Gastroesophageal sphincter (tissue), 4 donors: ENCODE measurements at regions not wholly inside any gene's neighbourhood (a gene's known extent, or its start where the extent isn't known, plus 50 kb on each side); places are given as distances from the start of the nearest gene placed in this dataset.

Experiments used
- ATAC-seq: fragments of 150-250 bp; one replicate; pipeline ENCODE4 v1.9.1; 2016; ENCODE audit warnings: mild to moderate bottlenecking, moderate library complexity
- H3K27ac ChIP-seq, 4 donors: fragments of 200-600 bp; sonication (generic) in 3 of 4; 1 replicate in 3 of 4; 2 replicates in 1 of 4; pipeline ENCODE4 v1.5.1; 2016 to 2019
- H3K27me3 ChIP-seq: fragments of 200-600 bp; sonication (generic); one replicate; pipeline ENCODE4 v1.5.1; 2019
- H3K36me3 ChIP-seq, 2 donors: fragments of 200-600 bp; sonication (generic); one replicate each; pipeline ENCODE4 v1.5.1; 2019; ENCODE audit warnings: control low read depth in 1 of 2
- H3K4me1 ChIP-seq, 3 donors: fragments of 200-600 bp; sonication (generic); 1 replicate in 2 of 3; 2 replicates in 1 of 3; pipeline ENCODE4 v1.5.1; 2016 to 2019; ENCODE audit warnings: control low read depth in 2 of 3
- H3K4me3 ChIP-seq, 2 donors: fragments of 200-600 bp; sonication (generic); one replicate each; pipeline ENCODE4 v1.5.1; 2019; ENCODE audit warnings: mild to moderate bottlenecking in 1 of 2, moderate library complexity in 1 of 2
- H3K9me3 ChIP-seq, 3 donors: fragments of 200-600 bp; sonication (generic); one replicate each; pipeline ENCODE4 v1.5.1; 2017 to 2019; ENCODE audit warnings: control low read depth in 2 of 3
- CTCF ChIP-seq, 4 experiments: fragments of 200-600 bp in 2 of 4; fragments of 450-650 bp in 2 of 4; sonication (generic) in 1 of 4; IDR thresholded peaks; one replicate each; pipeline ENCODE4 v1.5.1; 2017 to 2019; ENCODE audit warnings: antibody characterized with exemption in 4 of 4, mild to moderate bottlenecking in 2 of 4, moderate library complexity in 2 of 4
- EP300 ChIP-seq: sonication (generic); formaldehyde crosslinking; IDR thresholded peaks from one replicate; pipeline ENCODE4 v1.6.1; 2017; ENCODE audit warnings: antibody characterized with exemption, mild to moderate bottlenecking
- POLR2A ChIP-seq, 2 donors: fragments of 450-650 bp; IDR thresholded peaks; one replicate each; pipeline ENCODE4 v1.6.1; 2017; ENCODE audit warnings: antibody characterized with exemption in 2 of 2, mild to moderate bottlenecking in 2 of 2, moderate library complexity in 1 of 2
- POLR2AphosphoS5 ChIP-seq: sonication (generic); formaldehyde crosslinking; IDR thresholded peaks from one replicate; pipeline ENCODE4 v1.6.1; 2017; ENCODE audit warnings: antibody characterized with exemption
- WGBS, 2 donors: methylation state at CpG; one replicate each; pipeline ENCODE4 v1.1.5; 2018; ENCODE audit warnings: low coverage in 1 of 2; 5-methylcytosine and 5-hydroxymethylcytosine counted together

- Histone ChIP-seq H3K27me3 (peaks cover 58% of the 10 kb centered on the region), H3K9me3 (no peaks in the 10 kb centered on the region), H3K4me3 (no peak overlapping the region), H3K27ac (no peak overlapping the region), H3K4me1 (no peaks in the 10 kb centered on the region), H3K36me3 (no peaks in the 10 kb centered on the region)
- no peak for ATAC-seq
- TF ChIP-seq EP300 (no peak), POLR2AphosphoS5 (no peak), POLR2A (IDR thresholded peaks at IDR 0.05) (no peak), CTCF (IDR thresholded peaks at IDR 0.05) (no peak)
- 40 to 80% methylated on average over 1 of the region's 5 CpGs for WGBS, 2 donors
These were observed 618.2 kb downstream of the TBC1D22A start for GRCh38 chr22:47380692-47381091.

GRCh38 chr22:47379037-47379436, 616.6 kb downstream of the TBC1D22A start:
- no peak overlapping the region for H3K27ac ChIP-seq
- H3K27me3 ChIP-seq = peaks cover 58% of the 10 kb centered on the region
- no peaks in the 10 kb centered on the region for H3K9me3 ChIP-seq
- 81 to 88% methylated on average over 8 to 22 of the region's 37 CpGs for WGBS, 2 donors
- no peak overlapping the region for H3K4me3 ChIP-seq
- H3K4me1 ChIP-seq = no peaks in the 10 kb centered on the region
- H3K36me3 ChIP-seq = no peaks in the 10 kb centered on the region
- no peak for ATAC-seq
- no peak for TF ChIP-seq POLR2AphosphoS5
- no peak for TF ChIP-seq EP300
- TF ChIP-seq CTCF (IDR thresholded peaks at IDR 0.05) = no peak
- no peak for TF ChIP-seq POLR2A (IDR thresholded peaks at IDR 0.05)

DNA sequence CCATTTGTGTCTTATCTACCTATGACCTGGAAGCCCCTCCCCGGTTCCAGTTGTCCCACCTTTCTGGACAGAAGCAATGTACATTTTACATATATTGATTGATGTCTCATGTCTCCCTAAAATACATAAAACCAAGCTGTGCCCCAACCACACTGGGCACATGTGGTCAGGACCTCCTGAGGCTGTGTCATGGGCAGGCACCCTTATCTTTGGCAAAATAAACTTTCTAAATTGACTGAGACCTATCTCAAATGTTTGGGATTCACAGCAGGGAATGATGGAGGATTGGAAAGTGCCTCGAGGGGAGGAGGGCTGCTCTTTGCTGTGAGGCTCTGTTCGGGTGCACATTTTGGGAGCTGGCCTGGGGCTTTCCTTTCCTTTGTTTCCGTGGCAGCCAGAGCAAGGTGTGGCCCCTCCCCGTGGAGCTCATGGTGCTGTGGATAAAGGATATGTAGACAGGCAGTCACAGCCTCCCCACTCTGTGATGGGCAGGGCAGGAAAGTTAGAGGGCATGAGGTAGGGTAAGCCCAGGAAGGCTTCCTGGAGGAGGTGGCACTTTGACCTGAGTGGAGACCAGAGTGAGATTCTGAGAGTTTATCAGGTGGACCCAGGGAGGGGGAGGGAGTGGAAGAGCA, 615.6 kb downstream of the TBC1D22A start:
- ATAC-seq = no peak
- TF ChIP-seq CTCF (IDR thresholded peaks at IDR 0.05) (no peak), POLR2AphosphoS5 (no peak), EP300 (no peak), POLR2A (IDR thresholded peaks at IDR 0.05) (no peak)
- Histone ChIP-seq H3K27me3 (peaks cover 62% of the 10 kb centered on the region), H3K4me1 (no peaks in the 10 kb centered on the region), H3K36me3 (no peaks in the 10 kb centered on the region), H3K4me3 (no peak overlapping the region), H3K27ac (no peak overlapping the region), H3K9me3 (no peaks in the 10 kb centered on the region)
- WGBS, 2 donors = 44 to 60% methylated on average over 2 to 4 of the region's 5 CpGs

- WGBS, 2 donors = 74 to 80% methylated on average over 4 to 8 of the region's 11 CpGs
- TF ChIP-seq POLR2AphosphoS5 = no peak
- no peak for TF ChIP-seq POLR2A (IDR thresholded peaks at IDR 0.05)
- no peak for TF ChIP-seq EP300
- TF ChIP-seq CTCF (IDR thresholded peaks at IDR 0.05) = no peak
- no peak for ATAC-seq
- Histone ChIP-seq H3K4me3 (no peak overlapping the region), H3K4me1 (no peaks in the 10 kb centered on the region), H3K27ac (no peak overlapping the region), H3K9me3 (no peaks in the 10 kb centered on the region), H3K36me3 (no peaks in the 10 kb centered on the region), H3K27me3 (peaks cover 60% of the 10 kb centered on the region)
These were observed 614.6 kb downstream of the TBC1D22A start for GRCh38 chr22:47376901-47377505.

GRCh38 chr22:47376322-47376700, 613.9 kb downstream of the TBC1D22A start:
- WGBS, 2 donors = 71 to 84% methylated on average over 1 to 6 of the region's 7 CpGs

More at GRCh38 chr22:47376322-47376700, 613.9 kb downstream of the TBC1D22A start:
- Histone ChIP-seq H3K36me3 (no peaks in the 10 kb centered on the region), H3K4me1 (no peaks in the 10 kb centered on the region), H3K4me3 (no peak overlapping the region), H3K9me3 (no peaks in the 10 kb centered on the region), H3K27ac (no peak overlapping the region), H3K27me3 (peaks cover 66% of the 10 kb centered on the region)
- TF ChIP-seq EP300 = no peak
- TF ChIP-seq POLR2AphosphoS5 = no peak
- no peak for TF ChIP-seq CTCF (IDR thresholded peaks at IDR 0.05)
- TF ChIP-seq POLR2A (IDR thresholded peaks at IDR 0.05) = no peak
- no peak for ATAC-seq
